Hepatocyte (in vitro differentiated cells): ENCODE measurements at regions not wholly inside any gene's neighbourhood (a gene's known extent, or its start where the extent isn't known, plus 50 kb on each side); places are given as distances from the start of the nearest gene placed in this dataset.

ENCODE experiments used
- EZH2 ChIP-seq: fragments of 200-600 bp; sonication (generic); IDR thresholded peaks from 2 replicates; pipeline ENCODE4 v1.6.1; 2016; ENCODE audit warnings: antibody characterized with exemption, mild to moderate bottlenecking, borderline replicate concordance
- TF ChIP-seq, protein P1 (sequence below): fragments of 200-600 bp; sonication (generic); IDR thresholded peaks from 2 replicates; pipeline ENCODE4 v1.5.1; 2016; ENCODE audit warnings: antibody characterized with exemption, mild to moderate bottlenecking; ENCODE audit not compliant: poor library complexity

DNA sequence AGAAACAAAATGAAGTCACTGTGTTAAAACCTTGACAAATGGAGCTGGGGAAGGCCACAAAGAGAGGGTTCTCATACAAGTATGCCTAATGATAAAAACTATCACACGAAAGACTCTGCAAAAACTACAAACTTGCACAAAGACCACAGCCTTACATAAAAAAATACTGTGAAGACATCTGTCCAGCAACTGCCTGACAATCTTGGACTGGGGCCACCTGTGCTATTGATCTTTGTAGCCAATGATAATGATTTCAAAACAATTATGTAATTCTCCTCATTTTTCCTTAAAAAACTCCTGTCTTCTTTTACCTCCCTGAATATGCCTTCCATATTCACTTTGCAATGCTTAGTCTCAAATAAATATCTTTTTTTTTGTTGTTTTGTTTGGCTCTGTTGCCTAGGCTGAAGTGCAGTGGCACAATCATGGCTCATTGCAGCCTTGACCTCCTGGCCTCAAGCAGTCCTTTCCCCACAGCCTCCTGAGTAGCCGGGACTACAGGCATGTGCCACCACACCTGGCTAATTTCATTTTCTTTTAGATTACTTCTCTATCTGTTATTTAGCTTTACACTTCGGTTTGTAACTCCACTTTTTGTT is 79.4 kb upstream of the RHOU start:
- no peak for TF ChIP-seq EZH2
- TF ChIP-seq, protein P1, sequence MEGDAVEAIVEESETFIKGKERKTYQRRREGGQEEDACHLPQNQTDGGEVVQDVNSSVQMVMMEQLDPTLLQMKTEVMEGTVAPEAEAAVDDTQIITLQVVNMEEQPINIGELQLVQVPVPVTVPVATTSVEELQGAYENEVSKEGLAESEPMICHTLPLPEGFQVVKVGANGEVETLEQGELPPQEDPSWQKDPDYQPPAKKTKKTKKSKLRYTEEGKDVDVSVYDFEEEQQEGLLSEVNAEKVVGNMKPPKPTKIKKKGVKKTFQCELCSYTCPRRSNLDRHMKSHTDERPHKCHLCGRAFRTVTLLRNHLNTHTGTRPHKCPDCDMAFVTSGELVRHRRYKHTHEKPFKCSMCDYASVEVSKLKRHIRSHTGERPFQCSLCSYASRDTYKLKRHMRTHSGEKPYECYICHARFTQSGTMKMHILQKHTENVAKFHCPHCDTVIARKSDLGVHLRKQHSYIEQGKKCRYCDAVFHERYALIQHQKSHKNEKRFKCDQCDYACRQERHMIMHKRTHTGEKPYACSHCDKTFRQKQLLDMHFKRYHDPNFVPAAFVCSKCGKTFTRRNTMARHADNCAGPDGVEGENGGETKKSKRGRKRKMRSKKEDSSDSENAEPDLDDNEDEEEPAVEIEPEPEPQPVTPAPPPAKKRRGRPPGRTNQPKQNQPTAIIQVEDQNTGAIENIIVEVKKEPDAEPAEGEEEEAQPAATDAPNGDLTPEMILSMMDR, result no peak
